HepG2 (cell line): ENCODE measurements at regions not wholly inside any gene's neighbourhood (a gene's known extent, or its start where the extent isn't known, plus 50 kb on each side); places are given as distances from the start of the nearest gene placed in this dataset.

Experiments used
- ATAC-seq: fragments of 200-7000 bp; cut with Tn5 transposase; 3 replicates; pipeline ENCODE4 v1.9.1; 2020; ENCODE audit warnings: mild to moderate bottlenecking, moderate library complexity
- BruUV-seq: library from RNA; stranded (reverse); fragments of 400-500 nt; replicated peaks from 2 replicates; lab custom pipeline; 2021; lab: Mats Ljungman, UMichigan
- CTCF ChIA-PET: fragments of 300-600 bp; formaldehyde crosslinking; extraction: SDS; loops from one replicate; lab custom pipeline; 2021; ENCODE audit warnings: low total read pairs, inconsistent platforms, low intra/inter-chr PET ratio; lab: Yijun Ruan, JAX
- POLR2A ChIA-PET: fragments of 350-600 bp; sonication (Branson Sonifier 250); formaldehyde crosslinking; loops from one replicate; lab custom pipeline; 2020; ENCODE audit warnings: antibody characterized with exemption, inconsistent platforms; lab: Yijun Ruan, JAX
- DNase-seq: peaks from one replicate; pipeline ENCODE4 v3.0.0-alpha.2; 2015; ENCODE audit warnings: low spot score
- FAIRE-seq: peaks from 3 replicates; lab custom pipeline; 2011; peaks lifted over from hg19 to GRCh38; lab: Jason Lieb, UNC
- H2AFZ ChIP-seq: one replicate; pipeline ENCODE4 v1.6.1; 2011; ENCODE audit warnings: low read length, inconsistent platforms
- H3K27ac ChIP-seq: fragments of 300-600 bp; 3 replicates; pipeline ENCODE4 v1.8.0; 2011; ENCODE audit warnings: mixed run types, mild to moderate bottlenecking, mixed read lengths, low read length, inconsistent platforms; ENCODE audit not compliant: insufficient read depth; ENCODE audit errors: extremely low read length
- H3K27me3 ChIP-seq, 2 experiments: fragments of 200-600 bp in 1 of 2; 2 replicates in 1 of 2; 3 replicates in 1 of 2; pipeline versions ENCODE4 v1.6.0 to v1.8.0; 2011; ENCODE audit warnings: low read length in 2 of 2, mild to moderate bottlenecking in 2 of 2, moderate library complexity in 2 of 2, inconsistent platforms in 1 of 2; ENCODE audit not compliant: insufficient read depth in 2 of 2, control insufficient read depth in 1 of 2
- H3K36me3 ChIP-seq, 2 experiments: fragments of 200-600 bp in 1 of 2; replicated peaks in 1 of 2; 2 replicates in 1 of 2; 3 replicates in 1 of 2; pipeline versions ENCODE4 v1.5.1 to v1.8.0; 2011; ENCODE audit warnings: low read length in 2 of 2, inconsistent platforms in 1 of 2; ENCODE audit not compliant: insufficient read depth in 2 of 2, control insufficient read depth in 1 of 2
- H3K4me1 ChIP-seq: 2 replicates; pipeline ENCODE4 v1.5.1; 2012; ENCODE audit warnings: low read length, inconsistent platforms; ENCODE audit not compliant: insufficient read depth
- H3K4me2 ChIP-seq: 2 replicates; pipeline ENCODE4 v1.6.0; 2011; ENCODE audit warnings: low read depth, low read length, inconsistent platforms
- H3K4me3 ChIP-seq, 3 experiments: fragments of 200-600 bp in 1 of 3; sonication (generic), shearing (Covaris generic) in 1 of 3; replicated peaks in 1 of 3; 2 replicates each; pipeline ENCODE4 v1.5.1; 2011 to 2016; ENCODE audit warnings: low read length in 3 of 3, inconsistent platforms in 2 of 3, low read depth in 2 of 3, mild to moderate bottlenecking in 2 of 3, control low read depth in 1 of 3, mixed read lengths in 1 of 3; ENCODE audit not compliant: insufficient read depth in 1 of 3
- H3K79me2 ChIP-seq: one replicate; pipeline ENCODE4 v1.6.1; 2011; ENCODE audit warnings: low read length, inconsistent platforms; ENCODE audit not compliant: insufficient read depth
- H3K9ac ChIP-seq: 2 replicates; pipeline ENCODE4 v1.6.0; 2011; ENCODE audit warnings: mild to moderate bottlenecking, low read depth, low read length, inconsistent platforms; ENCODE audit not compliant: insufficient read depth
- H3K9me3 ChIP-seq: 2 replicates; pipeline ENCODE4 v1.5.1; 2012; ENCODE audit warnings: mild to moderate bottlenecking, low read length
- H4K20me1 ChIP-seq: 2 replicates; pipeline ENCODE4 v1.6.0; 2011; ENCODE audit warnings: inconsistent platforms, mild to moderate bottlenecking, low read length, moderate library complexity; ENCODE audit not compliant: insufficient read depth
- ADNP ChIP-seq: sonication (generic); formaldehyde crosslinking; IDR thresholded peaks from 2 replicates; pipeline ENCODE4 v1.4.0; 2020; ENCODE audit warnings: missing genetic modification reagents
- AGO2 ChIP-seq: fragments of 200-400 bp; formaldehyde crosslinking; optimal IDR thresholded peaks from 2 replicates; pipeline ENCODE3; 2017; ENCODE audit warnings: mild to moderate bottlenecking, low read depth, low read length, moderate library complexity
- ESRRA ChIP-seq: sonication (generic); formaldehyde crosslinking; IDR thresholded peaks from 2 replicates; pipeline ENCODE4 v1.5.1; 2020; ENCODE audit warnings: mild to moderate bottlenecking, low read depth, missing genetic modification reagents
- FOXC1 ChIP-seq: sonication (generic); formaldehyde crosslinking; IDR thresholded peaks from 2 replicates; pipeline ENCODE4 v1.8.0; 2022; ENCODE audit warnings: mild to moderate bottlenecking, missing genetic modification reagents, borderline replicate concordance
- KLF15 ChIP-seq: sonication (generic); formaldehyde crosslinking; IDR thresholded peaks from 2 replicates; pipeline ENCODE4 v1.8.1; 2023; ENCODE audit warnings: borderline replicate concordance, mild to moderate bottlenecking, inconsistent platforms, missing genetic modification reagents, mixed read lengths
- KMT2A ChIP-seq: sonication (generic); formaldehyde crosslinking; IDR thresholded peaks from 2 replicates; pipeline ENCODE4 v1.4.0; 2020; ENCODE audit warnings: missing genetic modification reagents
- NCOA1 ChIP-seq: sonication (generic); formaldehyde crosslinking; IDR thresholded peaks from 2 replicates; pipeline ENCODE4 v1.9.0; 2021; ENCODE audit warnings: missing genetic modification reagents
- NFIB ChIP-seq: sonication (generic); formaldehyde crosslinking; IDR thresholded peaks from 2 replicates; pipeline ENCODE4 v1.9.0; 2021; ENCODE audit warnings: missing genetic modification reagents, mild to moderate bottlenecking, borderline replicate concordance
- PHF20 ChIP-seq: sonication (generic); formaldehyde crosslinking; IDR thresholded peaks from 2 replicates; pipeline ENCODE4 v1.5.0; 2020; ENCODE audit warnings: mild to moderate bottlenecking, missing genetic modification reagents
- POLR2G ChIP-seq: fragments of 200-400 bp; formaldehyde crosslinking; IDR thresholded peaks from 2 replicates; pipeline ENCODE4 v1.6.1; 2018; ENCODE audit warnings: mild to moderate bottlenecking, low read depth, low read length, moderate library complexity
- RARA ChIP-seq: IDR thresholded peaks from 2 replicates; pipeline ENCODE4 v1.6.1; 2016; ENCODE audit warnings: missing genetic modification reagents, missing compliant biosample characterization
- RXRA ChIP-seq: sonication (generic); formaldehyde crosslinking; IDR thresholded peaks from 2 replicates; pipeline ENCODE4 v1.5.1; 2020; ENCODE audit warnings: missing genetic modification reagents
- SAP130 ChIP-seq: IDR thresholded peaks from 2 replicates; pipeline ENCODE4 v1.6.1; 2016; ENCODE audit warnings: low read depth
- TCF12 ChIP-seq, 2 experiments: fragments of 450-650 bp in 1 of 2; sonication (generic) in 1 of 2; formaldehyde crosslinking in 1 of 2; IDR thresholded peaks; 2 replicates each; pipeline versions ENCODE4 v1.6.1 to v1.8.0; 2017 to 2022; ENCODE audit warnings: antibody characterized with exemption in 1 of 2, mild to moderate bottlenecking in 1 of 2, missing genetic modification reagents in 1 of 2, moderate library complexity in 1 of 2
- ZFP36 ChIP-seq: fragments of 150-350 bp; IDR thresholded peaks from 2 replicates; pipeline ENCODE4 v1.6.1; 2018; ENCODE audit warnings: borderline replicate concordance, low read length, low read depth; ENCODE audit not compliant: partially characterized antibody
- ZNF33B ChIP-seq: sonication (generic); formaldehyde crosslinking; IDR thresholded peaks from 2 replicates; pipeline ENCODE4 v1.5.1; 2020; ENCODE audit warnings: mild to moderate bottlenecking, missing genetic modification reagents
- ZNF367 ChIP-seq: sonication (generic); formaldehyde crosslinking; IDR thresholded peaks from 2 replicates; pipeline ENCODE4 v1.4.0; 2020; ENCODE audit warnings: missing genetic modification reagents, borderline replicate concordance
- ZNF441 ChIP-seq: sonication (generic); formaldehyde crosslinking; IDR thresholded peaks from 2 replicates; pipeline ENCODE4 v1.7.0; 2021; ENCODE audit warnings: missing genetic modification reagents, borderline replicate concordance
- ZNF7 ChIP-seq: IDR thresholded peaks from 2 replicates; pipeline ENCODE4 v1.6.1; 2016; ENCODE audit warnings: missing biosample characterization, missing genetic modification reagents
- ZNF75D ChIP-seq: sonication (generic); formaldehyde crosslinking; IDR thresholded peaks from 2 replicates; pipeline ENCODE4 v1.8.1; 2023; ENCODE audit warnings: missing genetic modification reagents, mild to moderate bottlenecking, borderline replicate concordance
- WGBS: methylation state at CpG from one replicate; pipeline ENCODE4 v1.1.6; 2017; ENCODE audit warnings: low lambda C conversion rate; 5-methylcytosine and 5-hydroxymethylcytosine counted together
- in situ Hi-C: cut with HindIII; loops from 2 replicates; pipeline ENCODE4 v1.10.0; 2017; ENCODE audit warnings: low pct_unique_long_range_greater_than_20kb; ENCODE audit not compliant: extremely low pct_ligation_motif_present
- intact Hi-C: fragments of 100-400 bp; cut with micrococcal nuclease; formaldehyde crosslinking; loops from one replicate; pipeline ENCODE4 v1.10.0; 2022; ENCODE audit not compliant: unreplicated experiment

DNA sequence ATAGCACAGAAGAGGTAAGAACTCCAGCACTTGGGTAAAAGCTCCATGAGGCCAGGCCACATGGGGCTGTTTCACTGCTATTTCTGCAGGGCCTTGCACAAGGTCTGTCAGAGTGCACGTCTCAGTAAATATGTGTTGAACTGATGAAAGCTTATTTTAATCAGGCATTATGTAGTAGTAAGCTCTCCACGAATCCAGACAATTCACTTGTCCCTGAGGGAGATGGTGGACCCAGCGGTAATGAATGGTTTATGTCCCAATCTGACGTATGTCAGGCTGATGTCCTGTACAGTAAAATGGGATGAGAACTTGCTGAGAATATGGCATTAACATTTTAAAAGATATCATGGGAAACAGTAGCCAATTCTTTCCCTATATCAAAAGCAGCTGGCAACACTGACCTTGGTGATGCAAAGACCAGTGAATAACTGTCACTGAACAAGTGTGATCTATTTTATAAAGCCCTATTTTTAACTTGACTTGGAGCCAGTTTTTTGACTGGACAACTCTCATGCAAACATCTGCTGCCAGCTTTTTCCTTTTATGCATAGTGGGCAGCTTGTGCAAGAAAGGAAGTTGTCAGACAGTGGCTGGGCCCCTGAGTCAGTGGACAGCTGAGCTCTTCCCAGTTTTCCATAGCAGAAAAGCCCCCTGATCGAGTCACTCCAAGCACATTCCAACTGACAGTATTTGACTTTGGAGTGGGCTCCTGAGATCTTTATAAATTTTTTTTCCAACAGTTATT, 519.8 kb upstream of the MDFIC2 start:
- TF ChIP-seq ZFP36 (no peak), NFIB (no peak), ZNF7 (no peak), ESRRA (CRISPR knock-in tag) (no peak), ZNF33B (CRISPR knock-in tag) (no peak)
- Histone ChIP-seq H3K4me1 (no peaks in the 10 kb centered on the region), H2AFZ (no peak overlapping the region), H3K9ac (no peak overlapping the region), H3K9me3 (no peaks in the 10 kb centered on the region), H3K27ac (no peak overlapping the region), H3K27me3 (peaks cover 0 to 6% of the 10 kb centered on the region in 2 experiments; a peak in 2 of 5 replicates), H3K4me2 (no peak overlapping the region), H3K36me3 (no peaks in the 10 kb centered on the region), H3K4me3 (no peak overlapping the region), H4K20me1 (no peaks in the 10 kb centered on the region), H3K79me2 (no peaks in the 10 kb centered on the region)
- 17% methylated on average over 5 of the region's 5 CpGs for WGBS
- ATAC-seq (no peak), DNase-seq (no peak), FAIRE-seq (no peak)
- BruUV-seq = no TSS peak
- intact Hi-C loops = loop anchor here (1.0 kb wide), 1 partner anchor 8 kb away; no protein-coding TSS in a partner anchor
- CTCF ChIA-PET = no interaction called here
- in situ Hi-C loops = no loop called here
- POLR2A ChIA-PET = no interaction called here

DNA sequence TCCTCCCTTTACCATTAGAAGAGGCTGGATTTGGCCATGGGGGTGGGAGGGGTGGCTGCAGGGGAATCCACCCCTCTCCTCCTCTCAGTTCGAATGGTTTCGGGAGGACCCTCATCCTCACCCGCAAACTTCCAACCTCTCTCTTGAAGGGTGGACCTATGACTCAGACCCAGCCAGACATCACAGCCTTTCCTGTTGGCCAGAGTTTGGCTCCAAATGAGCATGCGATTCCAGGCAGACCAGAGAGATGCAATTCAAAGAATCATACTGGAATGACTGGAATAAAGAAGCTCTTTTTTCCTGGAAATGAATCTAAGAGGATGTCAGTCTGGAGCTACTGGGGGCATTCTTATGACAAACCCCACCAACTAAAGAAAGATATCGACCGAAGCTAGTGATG, 516.7 kb upstream of the MDFIC2 start:
- ChIA-PET CTCF (no interaction called here), POLR2A (no interaction called here)
- no peaks in the 10 kb centered on the region for H3K36me3 ChIP-seq
- no peak for ATAC-seq
- no peaks in the 10 kb centered on the region for H3K79me2 ChIP-seq
- H3K4me3 ChIP-seq = no peak overlapping the region
- no peak overlapping the region for H3K27ac ChIP-seq
- intact Hi-C loops (no loop called here), in situ Hi-C loops (no loop called here)
- H3K9me3 ChIP-seq = no peaks in the 10 kb centered on the region
- H4K20me1 ChIP-seq = no peaks in the 10 kb centered on the region
- BruUV-seq = no TSS peak
- TF ChIP-seq ZNF367 (no peak), PHF20 (no peak), FOXC1 (CRISPR knock-in tag) (no peak), ZNF75D (no peak), AGO2 (no peak), SAP130 (CRISPR knock-in tag) (no peak), KMT2A (CRISPR knock-in tag) (no peak), TCF12 (IDR thresholded peaks at IDR 0.05) (no peak), TCF12 (CRISPR knock-in tag; IDR thresholded peaks at IDR 0.05) (no peak), POLR2G (no peak), RXRA (CRISPR knock-in tag) (no peak), ZNF441 (no peak), NCOA1 (CRISPR knock-in tag) (no peak), KLF15 (CRISPR knock-in tag) (no peak), ADNP (CRISPR knock-in tag) (no peak), RARA (CRISPR knock-in tag) (no peak)
- H3K9ac ChIP-seq = no peak overlapping the region
- no peak for DNase-seq
- H3K4me1 ChIP-seq = no peaks in the 10 kb centered on the region
- no peak overlapping the region for H2AFZ ChIP-seq
- H3K27me3 ChIP-seq = no peaks in the 10 kb centered on the region; a peak in 1 of 5 replicates
- no peak for FAIRE-seq
- no peak overlapping the region for H3K4me2 ChIP-seq
- WGBS = 3% methylated on average over 6 of the region's 6 CpGs
